ENCODE measurements at regions not wholly inside any gene's neighbourhood (a gene's known extent, or its start where the extent isn't known, plus 50 kb on each side); places are given as distances from the start of the nearest gene placed in this dataset.

DNA sequence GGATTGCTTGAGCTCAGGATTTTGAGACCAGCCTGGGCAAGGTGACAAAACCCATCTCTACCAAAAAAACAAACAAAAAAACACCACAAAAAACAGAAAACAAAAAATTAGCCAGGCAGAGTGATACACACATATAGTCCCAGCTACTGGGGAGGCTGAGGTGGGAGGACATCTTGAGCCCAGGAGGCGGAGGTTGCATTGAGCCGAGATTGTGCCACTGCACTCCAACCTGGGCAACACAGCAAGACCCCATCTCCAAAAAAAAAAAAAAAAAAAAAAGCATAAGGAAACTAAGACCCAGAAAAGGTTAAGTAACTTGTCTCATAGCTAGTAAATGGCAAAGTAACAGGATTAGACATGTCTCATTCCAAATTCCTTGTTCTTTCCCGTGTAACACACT, 56.3 kb upstream of the PSMA6 start:
- no peak for TF ChIP-seq POLR2A (IDR thresholded peaks at IDR 0.05)
- TF ChIP-seq, protein P1, sequence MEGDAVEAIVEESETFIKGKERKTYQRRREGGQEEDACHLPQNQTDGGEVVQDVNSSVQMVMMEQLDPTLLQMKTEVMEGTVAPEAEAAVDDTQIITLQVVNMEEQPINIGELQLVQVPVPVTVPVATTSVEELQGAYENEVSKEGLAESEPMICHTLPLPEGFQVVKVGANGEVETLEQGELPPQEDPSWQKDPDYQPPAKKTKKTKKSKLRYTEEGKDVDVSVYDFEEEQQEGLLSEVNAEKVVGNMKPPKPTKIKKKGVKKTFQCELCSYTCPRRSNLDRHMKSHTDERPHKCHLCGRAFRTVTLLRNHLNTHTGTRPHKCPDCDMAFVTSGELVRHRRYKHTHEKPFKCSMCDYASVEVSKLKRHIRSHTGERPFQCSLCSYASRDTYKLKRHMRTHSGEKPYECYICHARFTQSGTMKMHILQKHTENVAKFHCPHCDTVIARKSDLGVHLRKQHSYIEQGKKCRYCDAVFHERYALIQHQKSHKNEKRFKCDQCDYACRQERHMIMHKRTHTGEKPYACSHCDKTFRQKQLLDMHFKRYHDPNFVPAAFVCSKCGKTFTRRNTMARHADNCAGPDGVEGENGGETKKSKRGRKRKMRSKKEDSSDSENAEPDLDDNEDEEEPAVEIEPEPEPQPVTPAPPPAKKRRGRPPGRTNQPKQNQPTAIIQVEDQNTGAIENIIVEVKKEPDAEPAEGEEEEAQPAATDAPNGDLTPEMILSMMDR (IDR thresholded peaks at IDR 0.05) = no peak
- no peak for TF ChIP-seq POLR2AphosphoS5 (IDR thresholded peaks at IDR 0.05)

All from breast epithelium (tissue), 3 donors.